ENCODE measurements at regions not wholly inside any gene's neighbourhood (a gene's known extent, or its start where the extent isn't known, plus 50 kb on each side); places are given as distances from the start of the nearest gene placed in this dataset.

GRCh38 chr2:136344339-136344738, 226.4 kb upstream of the CXCR4 start:
- TF ChIP-seq TCF7L2 (IDR thresholded peaks at IDR 0.05; ENCODE audit: low read depth, low read length) (no peak), POLR2AphosphoS5 (IDR thresholded peaks at IDR 0.05; ENCODE audit: low read depth, low read length) (no peak), CTCF (IDR thresholded peaks at IDR 0.05) (no peak), REST (IDR thresholded peaks at IDR 0.05; ENCODE audit: insufficient read depth in 1 of 2, low read depth in 2 of 2, low read length in 1 of 2) (no peak), SIN3A (IDR thresholded peaks at IDR 0.05; ENCODE audit: borderline replicate concordance, insufficient read depth, low read depth, low read length) (no peak)
